ENCODE measurements at regions not wholly inside any gene's neighbourhood (a gene's known extent, or its start where the extent isn't known, plus 50 kb on each side); places are given as distances from the start of the nearest gene placed in this dataset.

GRCh38 chr15:70181626-70182255, 84.0 kb upstream of the TLE3 start:
- H3K27me3 Mint-ChIP-seq = no peaks in the 10 kb centered on the region
- no peaks in the 10 kb centered on the region for H3K36me3 Mint-ChIP-seq
- H3K4me1 Mint-ChIP-seq (ENCODE audit: low read depth) = peaks cover 1% of the 10 kb centered on the region
- H3K9me3 Mint-ChIP-seq (ENCODE audit: low read depth) = no peaks in the 10 kb centered on the region
- no peak overlapping the region for H3K4me3 Mint-ChIP-seq
- H3K27ac Mint-ChIP-seq = no peak overlapping the region

- H3K27ac Mint-ChIP-seq = no peak overlapping the region
- H3K4me3 Mint-ChIP-seq = no peak overlapping the region
- no peaks in the 10 kb centered on the region for H3K9me3 Mint-ChIP-seq (ENCODE audit: low read depth)
- H3K27me3 Mint-ChIP-seq = no peaks in the 10 kb centered on the region
- H3K4me1 Mint-ChIP-seq (ENCODE audit: low read depth) = peaks cover 1% of the 10 kb centered on the region
- no peaks in the 10 kb centered on the region for H3K36me3 Mint-ChIP-seq
These were observed 82.6 kb upstream of the TLE3 start for GRCh38 chr15:70180186-70180875.

- Mint-ChIP-seq H3K4me1 (ENCODE audit: low read depth) (peaks cover 1% of the 10 kb centered on the region), H3K36me3 (no peaks in the 10 kb centered on the region), H3K4me3 (no peak overlapping the region), H3K27me3 (no peaks in the 10 kb centered on the region), H3K9me3 (ENCODE audit: low read depth) (no peaks in the 10 kb centered on the region), H3K27ac (no peak overlapping the region)
These were observed 81.7 kb upstream of the TLE3 start for GRCh38 chr15:70179309-70179892.

GRCh38 chr15:70178335-70179084, 80.8 kb upstream of the TLE3 start:
- Mint-ChIP-seq H3K36me3 (no peaks in the 10 kb centered on the region), H3K27me3 (no peaks in the 10 kb centered on the region), H3K27ac (no peak overlapping the region), H3K4me1 (ENCODE audit: low read depth) (no peaks in the 10 kb centered on the region), H3K9me3 (ENCODE audit: low read depth) (no peaks in the 10 kb centered on the region), H3K4me3 (no peak overlapping the region)

- no peaks in the 10 kb centered on the region for H3K4me1 Mint-ChIP-seq (ENCODE audit: low read depth)
- H3K9me3 Mint-ChIP-seq (ENCODE audit: low read depth) = no peaks in the 10 kb centered on the region
- no peaks in the 10 kb centered on the region for H3K36me3 Mint-ChIP-seq
- H3K27ac Mint-ChIP-seq = no peak overlapping the region
- no peak overlapping the region for H3K4me3 Mint-ChIP-seq
- H3K27me3 Mint-ChIP-seq = no peaks in the 10 kb centered on the region
These were observed 75.0 kb upstream of the TLE3 start for GRCh38 chr15:70172566-70173225.

- Mint-ChIP-seq H3K9me3 (ENCODE audit: low read depth) (no peaks in the 10 kb centered on the region), H3K4me1 (ENCODE audit: low read depth) (no peaks in the 10 kb centered on the region), H3K36me3 (no peaks in the 10 kb centered on the region), H3K27me3 (no peaks in the 10 kb centered on the region), H3K4me3 (no peak overlapping the region), H3K27ac (no peak overlapping the region)
These were observed 74.4 kb upstream of the TLE3 start for GRCh38 chr15:70172124-70172523.

- no peak overlapping the region for H3K27ac Mint-ChIP-seq
- H3K36me3 Mint-ChIP-seq = no peaks in the 10 kb centered on the region
- no peaks in the 10 kb centered on the region for H3K4me1 Mint-ChIP-seq (ENCODE audit: low read depth)
- H3K4me3 Mint-ChIP-seq = no peak overlapping the region
- no peaks in the 10 kb centered on the region for H3K27me3 Mint-ChIP-seq
- H3K9me3 Mint-ChIP-seq (ENCODE audit: low read depth) = no peaks in the 10 kb centered on the region
These were observed 73.7 kb upstream of the TLE3 start for GRCh38 chr15:70171256-70171886.

GRCh38 chr15:70170096-70170699, 72.5 kb upstream of the TLE3 start:
- Mint-ChIP-seq H3K4me1 (ENCODE audit: low read depth) (no peaks in the 10 kb centered on the region), H3K9me3 (ENCODE audit: low read depth) (no peaks in the 10 kb centered on the region), H3K27me3 (no peaks in the 10 kb centered on the region), H3K36me3 (no peaks in the 10 kb centered on the region), H3K27ac (no peak overlapping the region), H3K4me3 (no peak overlapping the region)

- Mint-ChIP-seq H3K4me3 (no peak overlapping the region), H3K27me3 (no peaks in the 10 kb centered on the region), H3K36me3 (no peaks in the 10 kb centered on the region), H3K4me1 (ENCODE audit: low read depth) (no peaks in the 10 kb centered on the region), H3K27ac (no peak overlapping the region), H3K9me3 (ENCODE audit: low read depth) (no peaks in the 10 kb centered on the region)
These were observed 71.4 kb upstream of the TLE3 start for GRCh38 chr15:70169147-70169546.

- Mint-ChIP-seq H3K27me3 (no peaks in the 10 kb centered on the region), H3K4me3 (no peak overlapping the region), H3K4me1 (ENCODE audit: low read depth) (no peaks in the 10 kb centered on the region), H3K27ac (no peak overlapping the region), H3K36me3 (no peaks in the 10 kb centered on the region), H3K9me3 (ENCODE audit: low read depth) (no peaks in the 10 kb centered on the region)
These were observed 69.4 kb upstream of the TLE3 start for GRCh38 chr15:70167155-70167554.

- H3K4me1 Mint-ChIP-seq (ENCODE audit: low read depth) = no peaks in the 10 kb centered on the region
These were observed 68.9 kb upstream of the TLE3 start for GRCh38 chr15:70166506-70167087.

GRCh38 chr15:70165716-70166284, 68.1 kb upstream of the TLE3 start:
- Mint-ChIP-seq H3K4me3 (no peak overlapping the region), H3K36me3 (no peaks in the 10 kb centered on the region), H3K27me3 (no peaks in the 10 kb centered on the region), H3K9me3 (ENCODE audit: low read depth) (no peaks in the 10 kb centered on the region), H3K27ac (no peak overlapping the region), H3K4me1 (ENCODE audit: low read depth) (no peaks in the 10 kb centered on the region)

More at GRCh38 chr15:70166506-70167087, 68.9 kb upstream of the TLE3 start:
- H3K4me3 Mint-ChIP-seq = no peak overlapping the region
- no peaks in the 10 kb centered on the region for H3K9me3 Mint-ChIP-seq (ENCODE audit: low read depth)
- no peaks in the 10 kb centered on the region for H3K36me3 Mint-ChIP-seq
- H3K27ac Mint-ChIP-seq = no peak overlapping the region
- no peaks in the 10 kb centered on the region for H3K27me3 Mint-ChIP-seq

GRCh38 chr15:70164910-70165715, 67.4 kb upstream of the TLE3 start:
- Mint-ChIP-seq H3K4me3 (no peak overlapping the region), H3K27ac (no peak overlapping the region), H3K9me3 (ENCODE audit: low read depth) (no peaks in the 10 kb centered on the region), H3K4me1 (ENCODE audit: low read depth) (no peaks in the 10 kb centered on the region), H3K27me3 (no peaks in the 10 kb centered on the region), H3K36me3 (no peaks in the 10 kb centered on the region)

All from activated naive CD8-positive, alpha-beta T cell (primary cell).